HuH-7.5 (cell line): ENCODE measurements at regions not wholly inside any gene's neighbourhood (a gene's known extent, or its start where the extent isn't known, plus 50 kb on each side); places are given as distances from the start of the nearest gene placed in this dataset.

Source experiments
- DNase-seq: peaks from one replicate; pipeline ENCODE4 v3.0.0; 2011; ENCODE audit warnings: low spot score

GRCh38 chr6:14670806-14671205, 553.2 kb downstream of the CD83 start:
- DNase-seq, result no peak

- no peak for DNase-seq
Measured at GRCh38 chr6:14671261-14671681, 553.7 kb downstream of the CD83 start.

GRCh38 chr6:14671937-14672336, 554.4 kb downstream of the CD83 start:
- DNase-seq, result no peak

GRCh38 chr6:14673201-14673600, 555.6 kb downstream of the CD83 start:
- no peak for DNase-seq

- no peak for DNase-seq
Measured at GRCh38 chr6:14674458-14674857, 556.9 kb downstream of the CD83 start.

GRCh38 chr6:14674867-14675648, 557.5 kb downstream of the CD83 start:
- no peak for DNase-seq

GRCh38 chr6:14676064-14676463, 558.5 kb downstream of the CD83 start:
- DNase-seq, result no peak

- DNase-seq, result no peak
Measured at GRCh38 chr6:14676977-14677781, 559.6 kb downstream of the CD83 start.

GRCh38 chr6:14681699-14682487, 564.0 kb upstream of the JARID2 start:
- DNase-seq, result no peak

- DNase-seq, result no peak
Measured at GRCh38 chr6:14682812-14683211, 563.1 kb upstream of the JARID2 start.

GRCh38 chr6:14689639-14690038, 556.2 kb upstream of the JARID2 start:
- no peak for DNase-seq

GRCh38 chr6:14690120-14691056, 555.5 kb upstream of the JARID2 start:
- DNase-seq, result no peak

- DNase-seq, result no peak
Measured at GRCh38 chr6:14692208-14692607, 553.7 kb upstream of the JARID2 start.

GRCh38 chr6:14693301-14694192, 552.3 kb upstream of the JARID2 start:
- no peak for DNase-seq

GRCh38 chr6:14694308-14694707, 551.6 kb upstream of the JARID2 start:
- no peak for DNase-seq

GRCh38 chr6:14695579-14695978, 550.3 kb upstream of the JARID2 start:
- DNase-seq, result no peak

- DNase-seq, result no peak
Measured at GRCh38 chr6:14696367-14696766, 549.5 kb upstream of the JARID2 start.

GRCh38 chr6:14697427-14697826, 548.4 kb upstream of the JARID2 start:
- DNase-seq, result no peak

- no peak for DNase-seq
Measured at GRCh38 chr6:14699803-14700601, 545.9 kb upstream of the JARID2 start.

GRCh38 chr6:14701946-14702345, 543.9 kb upstream of the JARID2 start:
- no peak for DNase-seq
